ENCODE measurements at regions not wholly inside any gene's neighbourhood (a gene's known extent, or its start where the extent isn't known, plus 50 kb on each side); places are given as distances from the start of the nearest gene placed in this dataset.

GRCh38 chr13:34502621-34503020, 439.4 kb upstream of the NBEA start:
- TF ChIP-seq CTCF (IDR thresholded peaks at IDR 0.05; ENCODE audit: extremely low read depth in 1 of 2, insufficient read depth in 1 of 2, low read depth in 1 of 2, low read length in 2 of 2) (no peak), EZH2 (IDR thresholded peaks at IDR 0.05; ENCODE audit: borderline replicate concordance, low read depth, low read length, severe bottlenecking) (no peak), POLR2A (IDR thresholded peaks at IDR 0.05; ENCODE audit: low read depth, low read length) (no peak), POLR2AphosphoS5 (IDR thresholded peaks at IDR 0.05; ENCODE audit: insufficient read depth, low read depth, low read length) (no peak), JUN (IDR thresholded peaks at IDR 0.05; ENCODE audit: borderline replicate concordance, insufficient read depth, insufficient read length, low read depth) (no peak)
- TF ChIP-seq, protein P1, sequence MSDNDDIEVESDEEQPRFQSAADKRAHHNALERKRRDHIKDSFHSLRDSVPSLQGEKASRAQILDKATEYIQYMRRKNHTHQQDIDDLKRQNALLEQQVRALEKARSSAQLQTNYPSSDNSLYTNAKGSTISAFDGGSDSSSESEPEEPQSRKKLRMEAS (IDR thresholded peaks at IDR 0.05; ENCODE audit: insufficient read depth, insufficient read length): no peak
